SH-SY5Y (cell line): ENCODE measurements at regions not wholly inside any gene's neighbourhood (a gene's known extent, or its start where the extent isn't known, plus 50 kb on each side); places are given as distances from the start of the nearest gene placed in this dataset.

Experiments used
- GATA2 ChIP-seq: IDR thresholded peaks from 2 replicates; pipeline ENCODE4 v1.6.1; 2011; ENCODE audit warnings: mild to moderate bottlenecking, low read depth, low read length
- GATA3 ChIP-seq: IDR thresholded peaks from 2 replicates; pipeline ENCODE4 v1.6.1; 2011; ENCODE audit warnings: low read depth, mild to moderate bottlenecking, low read length, moderate library complexity

GRCh38 chr12:38124247-38125012, 192.1 kb upstream of the ALG10B start:
- TF ChIP-seq GATA2 (no peak), GATA3 (no peak)

GRCh38 chr12:38132139-38132538, 184.4 kb upstream of the ALG10B start:
- TF ChIP-seq GATA2 = no peak
- no peak for TF ChIP-seq GATA3

DNA sequence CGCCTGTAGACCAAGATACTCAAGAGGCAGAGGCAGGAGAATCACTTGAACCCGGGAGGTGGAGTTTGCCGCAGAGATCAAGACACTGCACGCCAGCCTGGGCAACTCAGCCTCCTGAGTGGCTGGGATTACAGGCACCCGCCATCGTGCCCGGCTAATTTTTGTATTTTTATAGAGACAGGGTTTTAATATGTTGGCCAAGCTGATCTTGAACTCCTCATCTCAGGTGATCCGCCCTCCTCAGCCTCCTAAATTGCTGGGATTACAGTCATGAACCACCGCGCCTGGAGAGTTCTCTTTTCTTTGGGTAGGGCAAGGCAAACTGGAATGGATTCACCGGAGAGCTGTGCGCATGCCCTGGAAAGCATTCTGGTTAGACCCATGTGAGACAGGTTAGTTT, 179.3 kb upstream of the ALG10B start:
- TF ChIP-seq GATA3 (no peak), GATA2 (no peak)

DNA sequence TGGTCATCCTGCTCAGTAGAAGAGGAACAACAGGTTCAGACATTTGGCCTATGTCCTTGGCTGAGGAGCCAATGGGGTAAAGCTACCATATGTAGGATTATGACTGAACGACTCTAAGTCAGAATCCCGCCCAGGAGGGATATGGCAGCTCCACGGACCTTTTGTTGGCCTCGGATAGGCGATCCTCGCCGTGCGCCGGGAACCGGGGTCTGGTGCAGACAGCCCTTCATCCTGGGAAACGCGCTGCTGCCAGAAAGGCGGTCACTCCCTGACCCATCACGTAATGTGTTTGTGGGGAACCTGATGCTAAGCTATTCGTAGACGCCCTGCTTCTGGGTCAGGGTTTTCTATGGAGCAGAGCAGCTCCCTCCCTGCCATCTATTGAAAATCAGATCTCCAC, 178.9 kb upstream of the ALG10B start:
- TF ChIP-seq GATA3 (no peak), GATA2 (no peak)

GRCh38 chr12:38138225-38139221, 178.1 kb upstream of the ALG10B start:
- no peak for TF ChIP-seq GATA3
- no peak for TF ChIP-seq GATA2

DNA sequence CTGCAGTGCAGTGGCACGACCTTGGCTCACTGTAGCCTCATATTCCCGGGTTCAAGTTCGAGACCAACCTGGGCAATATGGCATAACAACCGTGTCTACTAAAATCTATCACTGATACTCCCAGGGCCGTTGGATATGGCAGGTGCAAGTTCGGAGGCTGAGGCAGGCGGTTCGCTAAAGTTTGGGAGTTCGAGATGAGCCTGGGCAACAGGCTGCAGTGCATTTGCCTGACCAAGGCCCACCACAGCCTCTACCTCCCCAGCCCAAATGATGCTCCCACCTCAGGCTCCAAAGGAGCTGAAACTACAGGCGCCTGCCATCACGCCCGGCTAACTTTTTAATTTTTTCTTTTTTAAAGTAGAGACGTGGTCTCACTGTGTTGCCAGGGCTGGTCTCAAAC, 177.1 kb upstream of the ALG10B start:
- TF ChIP-seq GATA3 = no peak
- TF ChIP-seq GATA2 = no peak

DNA sequence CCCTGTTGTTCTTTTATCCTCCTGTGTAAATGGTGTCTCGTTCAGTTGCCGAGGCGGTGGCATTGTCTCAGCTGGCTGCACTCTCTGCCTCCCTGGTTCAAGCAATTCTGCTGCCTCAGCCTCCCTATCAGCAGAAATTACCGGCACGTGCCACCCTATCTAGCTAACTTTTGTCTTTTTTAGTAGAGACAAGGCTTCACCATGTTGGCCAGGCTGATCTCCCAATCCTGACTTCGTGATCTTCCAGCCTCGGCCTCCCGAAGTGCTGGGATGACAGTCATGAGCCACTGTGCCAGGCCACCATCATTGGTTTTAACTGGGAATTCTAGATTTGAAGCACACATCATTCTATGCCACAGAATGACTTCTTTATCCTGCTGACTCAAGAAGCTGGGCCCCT, 175.3 kb upstream of the ALG10B start:
- TF ChIP-seq GATA3 (no peak), GATA2 (no peak)

GRCh38 chr12:38141861-38142260, 174.7 kb upstream of the ALG10B start:
- no peak for TF ChIP-seq GATA3

GRCh38 chr12:38142974-38143373, 173.6 kb upstream of the ALG10B start:
- TF ChIP-seq GATA3 = no peak
- no peak for TF ChIP-seq GATA2

- TF ChIP-seq GATA3 (no peak), GATA2 (no peak)
Measured at GRCh38 chr12:38144049-38144448, 172.5 kb upstream of the ALG10B start.

DNA sequence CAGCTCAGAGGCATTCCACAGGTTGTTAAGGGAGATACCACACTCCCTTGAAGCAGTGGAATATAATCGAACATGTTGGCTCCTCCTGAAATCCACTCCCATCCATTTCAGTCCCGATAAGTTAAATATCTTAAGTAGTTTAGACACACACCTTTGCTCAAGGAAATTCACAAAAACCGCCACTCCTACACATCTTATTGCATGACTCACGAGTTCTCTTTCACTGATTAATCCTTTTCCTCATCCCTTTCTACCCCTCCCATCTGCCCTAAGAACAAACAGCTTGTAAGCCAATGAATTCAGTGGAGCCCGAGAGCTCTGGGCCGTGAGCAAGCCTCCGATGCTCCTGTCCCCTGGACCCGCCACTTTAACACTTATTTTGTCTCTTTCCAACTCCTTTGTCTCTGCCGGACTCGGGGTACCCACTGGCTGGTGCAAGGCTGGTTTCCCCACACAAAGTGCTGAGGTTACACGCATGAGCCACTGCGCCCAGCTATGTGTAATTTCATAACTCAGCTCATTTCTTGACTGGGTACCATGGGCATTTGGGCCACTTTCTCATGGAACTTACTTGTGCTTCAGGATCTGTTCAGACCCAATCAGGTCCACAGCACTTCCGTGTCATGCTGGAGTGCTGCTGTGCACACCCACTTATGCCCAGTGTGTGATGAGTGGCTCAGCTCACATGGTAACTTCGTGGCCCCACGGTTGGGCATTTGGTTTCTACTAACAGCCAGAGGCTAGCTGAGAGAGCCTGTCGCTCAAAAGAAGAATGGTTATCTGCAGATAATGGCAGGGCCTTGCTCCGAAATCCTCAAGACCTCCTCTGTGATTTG, 171.8 kb upstream of the ALG10B start:
- TF ChIP-seq GATA2 (no peak), GATA3 (no peak)

DNA sequence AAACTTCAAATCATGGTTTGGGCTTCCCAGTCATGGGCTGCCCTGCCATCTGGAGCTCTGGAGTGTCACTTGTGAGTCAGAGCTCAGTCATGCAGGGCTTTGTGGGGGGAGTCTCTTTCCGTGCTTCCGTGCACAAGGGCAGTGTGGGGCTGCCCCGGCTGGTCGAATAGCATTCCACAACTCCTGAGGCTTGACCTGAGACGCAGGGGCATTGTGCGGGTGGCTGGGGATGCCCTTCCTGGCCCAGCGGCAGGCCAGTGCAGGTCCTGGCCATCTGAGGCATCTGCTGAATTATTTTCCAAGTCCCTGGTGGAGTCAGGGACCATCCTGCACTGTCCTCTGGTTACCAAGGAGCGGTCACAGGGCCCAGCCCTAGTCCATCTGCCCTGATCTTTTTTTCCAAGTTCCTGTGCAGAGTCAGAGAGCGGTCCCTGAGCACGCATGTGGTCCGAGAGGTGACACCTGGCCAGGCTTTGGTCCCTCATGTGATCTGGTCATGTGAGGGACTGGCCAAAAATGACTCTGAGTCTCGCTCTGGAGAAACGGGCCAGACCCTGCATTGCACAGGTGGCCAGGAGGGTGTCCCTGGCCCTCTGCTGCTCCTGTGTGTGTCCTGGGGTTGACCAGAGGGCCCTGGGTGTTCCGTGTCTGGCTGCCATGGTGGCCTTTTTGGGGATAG, 167.0 kb upstream of the ALG10B start:
- TF ChIP-seq GATA3 = no peak
- TF ChIP-seq GATA2 = no peak

DNA sequence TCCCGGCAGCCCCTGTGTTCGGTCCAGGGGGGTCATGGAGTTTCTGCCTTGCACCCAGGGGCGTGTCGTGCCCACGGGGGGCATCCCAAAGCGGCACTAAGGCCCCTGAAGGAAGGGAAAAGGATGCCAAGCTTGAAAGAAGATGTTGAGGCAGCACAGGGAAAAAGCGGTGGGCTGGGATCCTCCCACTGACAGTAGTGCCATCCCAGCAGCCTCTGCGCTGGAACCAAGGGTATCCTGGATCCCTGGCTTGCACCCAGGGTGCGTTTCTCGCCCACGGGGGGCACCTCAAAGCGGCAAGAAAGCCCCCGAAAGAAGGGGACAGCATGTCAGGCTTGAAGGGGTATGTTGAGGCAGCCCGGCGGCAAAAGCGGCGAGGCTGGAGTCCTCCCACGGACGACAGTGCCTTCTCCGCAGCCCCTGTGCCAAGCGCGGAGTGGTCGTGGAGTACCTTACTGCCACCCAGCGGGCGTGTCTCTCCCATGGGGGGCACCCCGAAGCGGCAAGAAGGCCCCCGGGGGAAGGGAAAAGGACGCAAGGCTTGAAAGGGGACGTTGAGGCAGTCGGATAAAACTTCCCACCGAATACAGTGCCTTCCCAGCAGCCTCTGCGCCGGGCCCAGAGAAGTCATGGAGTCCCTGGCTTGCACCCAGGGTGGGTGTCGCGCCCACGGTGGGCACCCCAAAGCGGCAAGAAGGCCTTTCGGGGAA, 164.4 kb upstream of the ALG10B start:
- TF ChIP-seq GATA3 (no peak), GATA2 (no peak)
